Activated CD4-positive, alpha-beta T cell treated with anti-CD3 and anti-CD28 coated beads, Interleukin-2, amount 10 ng/mL, durations not matched to agents 7 days and 5 days (primary cell): ENCODE measurements at regions not wholly inside any gene's neighbourhood (a gene's known extent, or its start where the extent isn't known, plus 50 kb on each side); places are given as distances from the start of the nearest gene placed in this dataset.

Experiments
- CTCF ChIA-PET: fragments of 350-600 bp; sonication (Branson Sonifier 250); formaldehyde crosslinking; loops from one replicate; lab custom pipeline; 2021; ENCODE audit warnings: antibody characterized with exemption; lab: Charles Lee
- POLR2A ChIA-PET: fragments of 350-600 bp; sonication (Branson Sonifier 250); formaldehyde crosslinking; loops from one replicate; lab custom pipeline; 2021; ENCODE audit warnings: antibody characterized with exemption; lab: Charles Lee
- DNase-seq: peaks from one replicate; pipeline ENCODE4 v3.0.0-alpha.2; 2020
- H3K27ac Mint-ChIP-seq: one replicate; pipeline ENCODE4 v1.8.0; 2021; ENCODE audit warnings: mild to moderate bottlenecking, moderate library complexity, mixed read lengths
- H3K27me3 Mint-ChIP-seq: one replicate; pipeline ENCODE4 v1.8.0; 2021; ENCODE audit warnings: mixed read lengths
- H3K36me3 Mint-ChIP-seq: one replicate; pipeline ENCODE4 v1.8.0; 2021; ENCODE audit warnings: low read depth, mixed read lengths
- H3K4me1 Mint-ChIP-seq: one replicate; pipeline ENCODE4 v1.8.0; 2021; ENCODE audit warnings: mixed read lengths
- H3K4me3 Mint-ChIP-seq: one replicate; pipeline ENCODE4 v1.8.0; 2021; ENCODE audit warnings: mild to moderate bottlenecking, moderate library complexity, mixed read lengths
- H3K9me3 Mint-ChIP-seq: one replicate; pipeline ENCODE4 v1.8.0; 2021; ENCODE audit warnings: mixed read lengths

GRCh38 chr5:67693956-67694809 is 497.6 kb upstream of the CD180 start:
- CTCF ChIA-PET, result no interaction called here
- POLR2A ChIA-PET, result no interaction called here
- Mint-ChIP-seq H3K27ac (no peak overlapping the region), H3K4me1 (no peaks in the 10 kb centered on the region), H3K27me3 (no peaks in the 10 kb centered on the region), H3K9me3 (no peaks in the 10 kb centered on the region), H3K4me3 (no peak overlapping the region), H3K36me3 (no peaks in the 10 kb centered on the region)
- DNase-seq, result no peak

- Mint-ChIP-seq H3K4me3 (no peak overlapping the region), H3K36me3 (peaks cover 1% of the 10 kb centered on the region), H3K4me1 (no peaks in the 10 kb centered on the region), H3K27ac (no peak overlapping the region), H3K27me3 (peaks cover 2% of the 10 kb centered on the region), H3K9me3 (no peaks in the 10 kb centered on the region)
- ChIA-PET CTCF (no interaction called here), POLR2A (no interaction called here)
- no peak for DNase-seq
Measured at GRCh38 chr5:67686746-67687145, 490.1 kb upstream of the CD180 start.

- Mint-ChIP-seq H3K4me3 (no peak overlapping the region), H3K27me3 (peaks cover 2% of the 10 kb centered on the region), H3K4me1 (no peaks in the 10 kb centered on the region), H3K27ac (no peak overlapping the region), H3K36me3 (peaks cover 1% of the 10 kb centered on the region), H3K9me3 (no peaks in the 10 kb centered on the region)
- ChIA-PET POLR2A (no interaction called here), CTCF (no interaction called here)
- DNase-seq, result no peak
Measured at GRCh38 chr5:67681703-67682102, 485.1 kb upstream of the CD180 start.

GRCh38 chr5:67680099-67680498 is 483.5 kb upstream of the CD180 start:
- CTCF ChIA-PET, result interaction anchor here (0.6 kb wide), 1 partner anchor 117 kb away, joined by 3 read pairs; no protein-coding TSS in a partner anchor
- H3K27me3 Mint-ChIP-seq, result peaks cover 2% of the 10 kb centered on the region
- H3K27ac Mint-ChIP-seq, result no peak overlapping the region
- no peak for DNase-seq
- no peaks in the 10 kb centered on the region for H3K9me3 Mint-ChIP-seq
- POLR2A ChIA-PET, result no interaction called here
- H3K4me3 Mint-ChIP-seq, result no peak overlapping the region
- H3K4me1 Mint-ChIP-seq, result no peaks in the 10 kb centered on the region
- H3K36me3 Mint-ChIP-seq, result peaks cover 1% of the 10 kb centered on the region

GRCh38 chr5:67679184-67679841 is 482.7 kb upstream of the CD180 start:
- DNase-seq, result no peak
- H3K27ac Mint-ChIP-seq, result no peak overlapping the region
- CTCF ChIA-PET, result interaction anchor here (0.6 kb wide), 1 partner anchor 116 kb away, joined by 3 read pairs; no protein-coding TSS in a partner anchor
- POLR2A ChIA-PET, result no interaction called here
- H3K9me3 Mint-ChIP-seq, result no peaks in the 10 kb centered on the region
- no peak overlapping the region for H3K4me3 Mint-ChIP-seq
- no peaks in the 10 kb centered on the region for H3K4me1 Mint-ChIP-seq
- H3K36me3 Mint-ChIP-seq, result peaks cover 1% of the 10 kb centered on the region
- peaks cover 2% of the 10 kb centered on the region for H3K27me3 Mint-ChIP-seq

- ChIA-PET POLR2A (no interaction called here), CTCF (no interaction called here)
- Mint-ChIP-seq H3K36me3 (peaks cover 1% of the 10 kb centered on the region), H3K9me3 (no peaks in the 10 kb centered on the region), H3K4me1 (no peaks in the 10 kb centered on the region), H3K27me3 (peaks cover 2% of the 10 kb centered on the region), H3K4me3 (no peak overlapping the region), H3K27ac (no peak overlapping the region)
- DNase-seq, result no peak
Measured at GRCh38 chr5:67678594-67678993, 482.0 kb upstream of the CD180 start.

GRCh38 chr5:67677422-67677970 is 480.9 kb upstream of the CD180 start:
- CTCF ChIA-PET, result no interaction called here
- Mint-ChIP-seq H3K27me3 (peaks cover 2% of the 10 kb centered on the region), H3K27ac (no peak overlapping the region), H3K9me3 (no peaks in the 10 kb centered on the region), H3K36me3 (peaks cover under 1% of the 10 kb centered on the region), H3K4me3 (no peak overlapping the region), H3K4me1 (no peaks in the 10 kb centered on the region)
- no peak for DNase-seq
- POLR2A ChIA-PET, result no interaction called here

- H3K4me1 Mint-ChIP-seq, result no peaks in the 10 kb centered on the region
- H3K27me3 Mint-ChIP-seq, result no peaks in the 10 kb centered on the region
- H3K27ac Mint-ChIP-seq, result no peak overlapping the region
- H3K4me3 Mint-ChIP-seq, result no peak overlapping the region
- H3K9me3 Mint-ChIP-seq, result no peaks in the 10 kb centered on the region
- ChIA-PET POLR2A (no interaction called here), CTCF (no interaction called here)
- no peak for DNase-seq
- no peaks in the 10 kb centered on the region for H3K36me3 Mint-ChIP-seq
Measured at GRCh38 chr5:67676863-67677262, 480.3 kb upstream of the CD180 start.

GRCh38 chr5:67674159-67674655 is 477.6 kb upstream of the CD180 start:
- H3K4me1 Mint-ChIP-seq, result no peaks in the 10 kb centered on the region
- POLR2A ChIA-PET, result no interaction called here
- CTCF ChIA-PET, result interaction anchor here (0.9 kb wide), 1 partner anchor 37 kb away, joined by 3 read pairs; no protein-coding TSS in a partner anchor

GRCh38 chr5:67673618-67674017 is 477.0 kb upstream of the CD180 start:
- no peak overlapping the region for H3K4me3 Mint-ChIP-seq
- no peaks in the 10 kb centered on the region for H3K4me1 Mint-ChIP-seq
- H3K27ac Mint-ChIP-seq, result no peak overlapping the region
- H3K36me3 Mint-ChIP-seq, result no peaks in the 10 kb centered on the region
- no peaks in the 10 kb centered on the region for H3K27me3 Mint-ChIP-seq
- CTCF ChIA-PET, result no interaction called here
- no peak for DNase-seq
- H3K9me3 Mint-ChIP-seq, result no peaks in the 10 kb centered on the region
- POLR2A ChIA-PET, result no interaction called here

More at GRCh38 chr5:67674159-67674655, 477.6 kb upstream of the CD180 start:
- no peaks in the 10 kb centered on the region for H3K9me3 Mint-ChIP-seq
- H3K36me3 Mint-ChIP-seq, result no peaks in the 10 kb centered on the region
- H3K27ac Mint-ChIP-seq, result no peak overlapping the region
- no peaks in the 10 kb centered on the region for H3K27me3 Mint-ChIP-seq
- no peak overlapping the region for H3K4me3 Mint-ChIP-seq
- no peak for DNase-seq

GRCh38 chr5:67673180-67673579 is 476.6 kb upstream of the CD180 start:
- no peak overlapping the region for H3K27ac Mint-ChIP-seq
- no peak for DNase-seq
- no peak overlapping the region for H3K4me3 Mint-ChIP-seq
- no peaks in the 10 kb centered on the region for H3K9me3 Mint-ChIP-seq
- POLR2A ChIA-PET, result no interaction called here
- no peaks in the 10 kb centered on the region for H3K36me3 Mint-ChIP-seq
- CTCF ChIA-PET, result no interaction called here
- H3K4me1 Mint-ChIP-seq, result no peaks in the 10 kb centered on the region
- H3K27me3 Mint-ChIP-seq, result no peaks in the 10 kb centered on the region

GRCh38 chr5:67672636-67673035 is 476.0 kb upstream of the CD180 start:
- no peaks in the 10 kb centered on the region for H3K4me1 Mint-ChIP-seq
- no peak overlapping the region for H3K4me3 Mint-ChIP-seq
- POLR2A ChIA-PET, result no interaction called here
- CTCF ChIA-PET, result no interaction called here
- no peak for DNase-seq
- no peak overlapping the region for H3K27ac Mint-ChIP-seq
- no peaks in the 10 kb centered on the region for H3K27me3 Mint-ChIP-seq
- H3K36me3 Mint-ChIP-seq, result no peaks in the 10 kb centered on the region
- H3K9me3 Mint-ChIP-seq, result no peaks in the 10 kb centered on the region

- no peaks in the 10 kb centered on the region for H3K27me3 Mint-ChIP-seq
- H3K4me1 Mint-ChIP-seq, result no peaks in the 10 kb centered on the region
- peaks cover 6% of the 10 kb centered on the region for H3K9me3 Mint-ChIP-seq
- POLR2A ChIA-PET, result no interaction called here
- no peak for DNase-seq
- CTCF ChIA-PET, result no interaction called here
- no peak overlapping the region for H3K4me3 Mint-ChIP-seq
- H3K27ac Mint-ChIP-seq, result no peak overlapping the region
- no peaks in the 10 kb centered on the region for H3K36me3 Mint-ChIP-seq
Measured at GRCh38 chr5:67669916-67670315, 473.3 kb upstream of the CD180 start.
